ENCODE measurements at regions not wholly inside any gene's neighbourhood (a gene's known extent, or its start where the extent isn't known, plus 50 kb on each side); places are given as distances from the start of the nearest gene placed in this dataset.

DNA sequence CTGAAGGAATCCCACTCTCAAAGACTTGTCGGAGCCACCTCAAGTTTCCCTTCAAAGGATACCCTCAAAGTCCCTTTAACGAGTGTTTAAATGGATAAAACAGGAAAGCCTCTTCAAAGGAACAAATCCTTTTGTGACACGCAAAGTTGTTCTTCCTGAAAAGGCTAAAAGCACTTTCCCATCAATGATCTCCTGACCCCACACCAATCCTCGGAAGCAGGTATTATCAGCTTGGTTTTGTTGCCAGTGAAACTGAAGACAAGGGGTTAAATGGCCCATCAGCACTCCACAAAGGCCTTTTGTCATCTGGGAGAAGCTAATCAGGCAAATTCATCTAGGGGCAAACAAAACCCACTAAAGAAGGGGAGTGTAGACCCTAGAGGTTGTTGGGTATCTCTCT, 418.0 kb upstream of the ID2 start:
- TF ChIP-seq, protein P1, sequence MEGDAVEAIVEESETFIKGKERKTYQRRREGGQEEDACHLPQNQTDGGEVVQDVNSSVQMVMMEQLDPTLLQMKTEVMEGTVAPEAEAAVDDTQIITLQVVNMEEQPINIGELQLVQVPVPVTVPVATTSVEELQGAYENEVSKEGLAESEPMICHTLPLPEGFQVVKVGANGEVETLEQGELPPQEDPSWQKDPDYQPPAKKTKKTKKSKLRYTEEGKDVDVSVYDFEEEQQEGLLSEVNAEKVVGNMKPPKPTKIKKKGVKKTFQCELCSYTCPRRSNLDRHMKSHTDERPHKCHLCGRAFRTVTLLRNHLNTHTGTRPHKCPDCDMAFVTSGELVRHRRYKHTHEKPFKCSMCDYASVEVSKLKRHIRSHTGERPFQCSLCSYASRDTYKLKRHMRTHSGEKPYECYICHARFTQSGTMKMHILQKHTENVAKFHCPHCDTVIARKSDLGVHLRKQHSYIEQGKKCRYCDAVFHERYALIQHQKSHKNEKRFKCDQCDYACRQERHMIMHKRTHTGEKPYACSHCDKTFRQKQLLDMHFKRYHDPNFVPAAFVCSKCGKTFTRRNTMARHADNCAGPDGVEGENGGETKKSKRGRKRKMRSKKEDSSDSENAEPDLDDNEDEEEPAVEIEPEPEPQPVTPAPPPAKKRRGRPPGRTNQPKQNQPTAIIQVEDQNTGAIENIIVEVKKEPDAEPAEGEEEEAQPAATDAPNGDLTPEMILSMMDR (conservative IDR thresholded peaks at IDR 0.05; ENCODE audit: low read depth, low read length) = no peak
- no peak for DNase-seq (ENCODE audit: low read depth)
- H3K4me3 ChIP-seq (ENCODE audit: low read depth, low read length) = no peak overlapping the region

DNA sequence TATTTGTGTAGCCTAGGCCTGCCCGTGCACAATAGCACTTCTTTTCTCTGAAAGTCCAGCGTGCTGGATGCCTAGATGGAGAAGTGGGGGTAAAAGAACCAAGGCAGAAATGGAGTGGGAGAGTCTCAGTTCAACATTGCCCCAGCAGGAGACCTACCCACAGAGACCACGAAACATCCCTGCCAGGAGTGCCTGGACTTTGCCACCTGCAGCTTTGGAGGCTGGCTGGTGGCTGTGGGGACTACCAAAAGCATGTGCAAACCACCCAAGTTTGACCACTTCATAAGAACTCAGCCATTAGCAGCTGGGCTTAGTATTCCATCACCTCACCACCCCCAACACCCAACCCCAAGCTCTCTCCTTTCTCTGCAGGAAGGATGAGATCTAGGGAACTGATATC, 416.9 kb upstream of the ID2 start:
- TF ChIP-seq, protein P1 (conservative IDR thresholded peaks at IDR 0.05; ENCODE audit: low read depth, low read length) = no peak
- no peak for DNase-seq (ENCODE audit: low read depth)
- H3K4me3 ChIP-seq (ENCODE audit: low read depth, low read length) = no peak overlapping the region

DNA sequence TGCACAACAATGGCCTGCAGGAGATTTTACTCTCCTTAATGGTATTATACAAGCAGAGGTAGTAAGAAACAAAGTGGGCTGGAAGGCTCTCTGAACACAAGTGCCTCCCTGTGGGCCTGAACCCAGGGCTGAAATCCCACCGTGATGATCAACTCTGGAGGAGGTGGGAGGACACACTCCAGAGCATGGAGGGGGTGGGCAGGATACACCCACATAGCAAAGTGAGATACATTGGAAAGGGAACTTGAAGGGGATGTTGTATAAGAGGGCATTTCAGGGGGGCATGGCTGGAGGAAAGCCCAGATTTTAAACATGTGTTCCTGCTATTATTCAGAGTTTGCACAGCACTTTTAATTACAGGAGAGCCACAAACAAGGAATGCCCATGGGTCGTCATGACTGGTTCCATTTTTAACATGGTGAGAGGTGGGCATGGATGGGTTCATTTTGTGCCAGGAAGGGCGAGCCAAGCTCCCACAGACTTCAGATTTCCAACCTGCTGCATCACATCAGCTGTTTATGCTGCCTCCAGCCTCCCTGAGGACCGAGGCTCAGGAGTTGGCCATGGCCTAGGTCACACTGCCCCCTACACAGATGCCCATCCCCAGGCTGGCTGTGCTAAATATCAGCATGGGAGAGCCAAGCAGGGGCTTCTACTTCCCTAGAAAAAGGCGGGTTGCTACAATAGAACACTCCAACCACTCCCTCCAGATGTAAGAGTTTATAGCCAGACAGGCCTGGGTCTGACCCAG, 416.2 kb upstream of the ID2 start:
- TF ChIP-seq, protein P1 (conservative IDR thresholded peaks at IDR 0.05; ENCODE audit: low read depth, low read length) = no peak
- H3K4me3 ChIP-seq (ENCODE audit: low read depth, low read length) = no peak overlapping the region
- DNase-seq (ENCODE audit: low read depth) = no peak

DNA sequence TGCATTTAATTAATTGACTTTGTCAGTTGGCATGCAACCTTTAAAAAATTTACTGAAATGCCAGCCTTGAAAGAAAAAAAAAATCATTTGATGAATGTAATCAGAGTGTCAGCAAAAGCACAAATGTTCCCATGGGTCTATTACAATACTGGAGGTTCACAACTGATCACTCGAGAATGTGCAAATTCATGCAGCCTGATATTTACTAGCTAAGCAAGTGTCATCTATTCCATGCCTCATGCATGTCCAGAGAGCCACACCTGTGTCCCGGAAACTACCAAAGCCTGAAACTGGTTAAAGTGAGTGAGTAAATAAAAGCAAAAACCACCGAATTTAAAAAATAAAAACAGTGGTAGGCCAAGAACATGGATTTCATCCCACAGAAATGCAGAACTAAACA, 415.3 kb upstream of the ID2 start:
- no peak for DNase-seq (ENCODE audit: low read depth)
- TF ChIP-seq, protein P1 (conservative IDR thresholded peaks at IDR 0.05; ENCODE audit: low read depth, low read length) = no peak
- no peak overlapping the region for H3K4me3 ChIP-seq (ENCODE audit: low read depth, low read length)

DNA sequence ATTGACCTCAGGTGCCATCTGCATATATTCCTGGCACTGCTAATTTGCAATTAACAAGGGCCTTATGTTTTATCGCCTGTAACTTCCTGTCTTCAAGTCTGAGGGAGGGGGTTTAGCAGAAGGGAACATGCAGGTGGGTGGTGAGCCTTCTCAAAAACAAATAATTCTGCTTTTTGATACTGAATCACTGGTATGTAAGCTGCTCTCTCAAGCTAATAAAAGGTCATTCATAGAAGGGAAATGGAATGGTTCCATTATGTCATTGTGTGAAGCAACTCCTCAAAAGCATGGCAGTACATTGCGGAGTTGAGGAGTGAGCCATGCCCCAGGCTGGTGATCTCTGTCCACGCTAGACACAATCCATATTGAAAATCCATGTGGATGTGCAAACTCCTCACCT, 414.8 kb upstream of the ID2 start:
- no peak for DNase-seq (ENCODE audit: low read depth)
- TF ChIP-seq, protein P1 (conservative IDR thresholded peaks at IDR 0.05; ENCODE audit: low read depth, low read length) = no peak

DNA sequence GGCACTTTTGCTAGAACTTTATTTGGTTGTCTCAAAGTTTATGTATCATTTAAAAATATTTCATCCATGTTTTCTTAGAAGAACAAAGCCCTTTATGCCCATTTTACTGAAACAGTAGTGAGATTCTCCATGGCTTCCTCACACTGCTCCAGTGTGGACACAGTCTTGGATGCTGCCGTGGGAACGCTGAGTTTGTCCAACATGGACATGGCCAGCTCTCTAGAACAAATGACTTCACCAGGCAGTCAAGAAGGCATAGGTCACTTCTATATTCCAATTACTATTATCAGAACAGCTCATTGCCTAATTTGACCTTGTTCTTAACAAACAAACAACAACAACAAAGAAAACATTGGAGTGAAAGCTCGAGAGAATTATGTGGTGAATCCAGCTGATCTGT, 414.1 kb upstream of the ID2 start:
- H3K4me3 ChIP-seq (ENCODE audit: low read depth, low read length) = no peak overlapping the region
- TF ChIP-seq, protein P1 (conservative IDR thresholded peaks at IDR 0.05; ENCODE audit: low read depth, low read length) = no peak
- DNase-seq (ENCODE audit: low read depth) = no peak

More for the DNA sequence above, 414.8 kb upstream of the ID2 start:
- H3K4me3 ChIP-seq (ENCODE audit: low read depth, low read length) = no peak overlapping the region

DNA sequence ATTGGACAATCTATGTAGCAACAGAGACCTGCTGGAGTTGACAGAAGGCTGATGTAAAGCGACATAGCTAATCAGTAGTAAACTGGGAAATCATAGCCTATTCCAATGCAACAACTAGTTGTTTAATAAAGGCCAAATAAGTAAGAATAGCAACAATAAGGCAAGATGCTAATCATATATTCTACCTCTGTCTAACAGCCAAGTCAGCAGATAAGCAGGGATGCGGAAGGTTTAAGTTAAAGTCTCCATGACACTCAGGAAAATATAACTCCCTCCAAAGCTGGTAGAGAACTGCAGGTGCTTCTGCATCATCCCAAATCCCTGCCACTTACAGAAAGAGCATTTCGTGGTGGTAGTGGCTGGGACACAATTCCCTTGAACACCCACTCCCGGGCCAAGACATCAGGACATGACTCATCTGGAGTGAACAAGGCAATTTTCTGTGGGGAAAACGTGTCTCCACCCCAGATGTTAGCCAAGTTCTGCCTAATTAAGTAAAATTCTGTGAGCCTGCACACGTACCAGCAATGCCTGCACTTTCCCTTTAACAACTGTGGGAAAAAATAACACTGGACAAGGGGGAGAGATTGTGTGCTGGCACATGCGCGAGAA, 413.6 kb upstream of the ID2 start:
- DNase-seq (ENCODE audit: low read depth) = no peak
- TF ChIP-seq, protein P1 (conservative IDR thresholded peaks at IDR 0.05; ENCODE audit: low read depth, low read length) = no peak
- no peak overlapping the region for H3K4me3 ChIP-seq (ENCODE audit: low read depth, low read length)

Measured in epithelial cell of proximal tubule (primary cell).